Lung (tissue), 11 donors: ENCODE measurements at regions not wholly inside any gene's neighbourhood (a gene's known extent, or its start where the extent isn't known, plus 50 kb on each side); places are given as distances from the start of the nearest gene placed in this dataset.

Source experiments
- ATAC-seq: fragments of 200-7000 bp; cut with Tn5 transposase; one replicate; pipeline ENCODE4 v1.9.1; 2020; ENCODE audit warnings: moderate number of reproducible peaks; ENCODE audit not compliant: insufficient read depth, low FRiP score
- DNase-seq, 3 donors: peaks; one replicate each; pipeline ENCODE4 v3.0.0-alpha.2; 2013 to 2017
- H3K27ac ChIP-seq, 2 donors: one replicate each; pipeline ENCODE4 v1.5.1; 2013; ENCODE audit warnings: mild to moderate bottlenecking in 2 of 2, moderate library complexity in 2 of 2, control low read depth in 1 of 2, inconsistent platforms in 1 of 2, low read depth in 1 of 2, low read length in 1 of 2
- H3K27me3 ChIP-seq, 3 donors: one replicate each; pipeline ENCODE4 v1.5.1; 2013; ENCODE audit warnings: low read length in 2 of 3; ENCODE audit not compliant: control insufficient read depth in 3 of 3, insufficient read depth in 3 of 3
- H3K36me3 ChIP-seq, 4 donors: one replicate each; pipeline ENCODE4 v1.5.1; 2013; ENCODE audit warnings: low read length in 4 of 4, mild to moderate bottlenecking in 1 of 4, moderate library complexity in 1 of 4; ENCODE audit not compliant: control insufficient read depth in 4 of 4, insufficient read depth in 4 of 4
- H3K4me1 ChIP-seq, 5 donors: one replicate each; pipeline ENCODE4 v1.5.1; 2013; ENCODE audit warnings: low read length in 5 of 5, mild to moderate bottlenecking in 2 of 5, moderate library complexity in 1 of 5; ENCODE audit not compliant: control insufficient read depth in 5 of 5, insufficient read depth in 5 of 5
- H3K4me3 ChIP-seq: one replicate; pipeline ENCODE4 v1.5.1; 2013; ENCODE audit warnings: mild to moderate bottlenecking, control low read depth, moderate library complexity
- H3K9ac ChIP-seq, 2 donors: one replicate each; pipeline ENCODE4 v1.5.1; 2013; ENCODE audit warnings: low read length in 2 of 2, control low read depth in 1 of 2; ENCODE audit not compliant: insufficient read depth in 1 of 2
- H3K9me3 ChIP-seq, 4 donors: one replicate each; pipeline ENCODE4 v1.5.1; 2013; ENCODE audit warnings: low read length in 3 of 4, mild to moderate bottlenecking in 1 of 4, moderate library complexity in 1 of 4; ENCODE audit not compliant: control insufficient read depth in 4 of 4, insufficient read depth in 3 of 4
- WGBS, 2 donors: extraction: QIAGEN DNeasy Blood & Tissue Kit; methylation state at CpG; one replicate each; pipeline ENCODE4 v1.1.7; 2013; 5-methylcytosine and 5-hydroxymethylcytosine counted together
- TF ChIP-seq, protein P1 (sequence below): IDR thresholded peaks from 2 replicates; pipeline ENCODE4 v1.5.1; 2012; ENCODE audit warnings: mild to moderate bottlenecking; ENCODE audit errors: control extremely low read depth, extremely low read depth
- donor health status: control.
- donor health status: control.
- donor health status: Bipolar disorder and iron deficiency.
- donor health status: healthy.
- donor health status: DM: yes; HTN: yes; CAD: no.

DNA sequence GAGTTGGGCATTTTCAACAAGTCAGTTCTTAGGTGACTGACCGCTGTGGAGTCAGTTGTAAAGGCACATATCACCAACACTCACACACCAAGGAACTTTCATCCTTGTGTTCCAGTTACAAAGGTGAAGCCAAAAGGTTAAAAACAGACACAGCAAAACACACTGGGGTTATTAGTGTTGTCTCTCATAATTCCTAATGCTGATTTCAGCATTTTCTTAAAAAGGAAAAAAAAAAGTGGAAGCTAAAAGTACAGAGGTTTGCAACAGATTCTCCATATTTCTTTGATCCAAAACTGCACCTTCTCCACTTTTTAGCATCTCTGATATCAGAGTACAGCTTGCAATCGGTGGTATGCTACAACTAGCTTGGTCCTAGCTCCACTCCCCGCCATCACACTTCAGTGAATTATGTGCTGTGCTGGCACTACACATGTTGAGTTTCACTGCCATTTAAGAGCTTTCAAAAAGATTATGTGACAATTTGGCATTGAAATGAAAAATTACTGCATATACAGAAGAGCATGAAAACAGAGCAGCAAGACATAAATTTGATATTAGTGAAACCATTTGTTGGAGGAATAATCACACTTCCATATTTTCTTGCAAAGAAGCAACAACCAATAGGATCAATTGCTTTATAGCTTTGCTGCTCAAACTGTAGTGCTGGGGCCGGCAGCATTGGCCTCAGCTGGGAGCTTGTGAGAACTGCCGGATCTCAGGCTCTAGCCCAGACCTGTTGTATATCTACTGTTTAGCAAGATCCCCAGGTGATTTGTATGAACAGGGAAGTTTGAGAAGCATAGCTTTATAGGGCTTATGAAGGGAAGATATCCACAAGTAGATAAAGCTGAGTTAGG, 62.3 kb upstream of the DAPL1 start:
- Histone ChIP-seq H3K9ac (no peak overlapping the region), H3K4me3 (no peak overlapping the region), H3K27ac (no peak overlapping the region), H3K9me3 (peaks cover 0 to 2% (median 0%) of the 10 kb centered on the region in 4 donors), H3K4me1 (peaks cover 0 to 28% (median 3%) of the 10 kb centered on the region in 5 donors), H3K27me3 (no peaks in the 10 kb centered on the region), H3K36me3 (no peaks in the 10 kb centered on the region)
- no peak for ATAC-seq
- 78 to 82% methylated on average over 5 of the region's 5 CpGs for WGBS, 2 donors
- DNase-seq, result peak in 2 of 3 donors; percentile 59 to 67
- TF ChIP-seq, protein P1, sequence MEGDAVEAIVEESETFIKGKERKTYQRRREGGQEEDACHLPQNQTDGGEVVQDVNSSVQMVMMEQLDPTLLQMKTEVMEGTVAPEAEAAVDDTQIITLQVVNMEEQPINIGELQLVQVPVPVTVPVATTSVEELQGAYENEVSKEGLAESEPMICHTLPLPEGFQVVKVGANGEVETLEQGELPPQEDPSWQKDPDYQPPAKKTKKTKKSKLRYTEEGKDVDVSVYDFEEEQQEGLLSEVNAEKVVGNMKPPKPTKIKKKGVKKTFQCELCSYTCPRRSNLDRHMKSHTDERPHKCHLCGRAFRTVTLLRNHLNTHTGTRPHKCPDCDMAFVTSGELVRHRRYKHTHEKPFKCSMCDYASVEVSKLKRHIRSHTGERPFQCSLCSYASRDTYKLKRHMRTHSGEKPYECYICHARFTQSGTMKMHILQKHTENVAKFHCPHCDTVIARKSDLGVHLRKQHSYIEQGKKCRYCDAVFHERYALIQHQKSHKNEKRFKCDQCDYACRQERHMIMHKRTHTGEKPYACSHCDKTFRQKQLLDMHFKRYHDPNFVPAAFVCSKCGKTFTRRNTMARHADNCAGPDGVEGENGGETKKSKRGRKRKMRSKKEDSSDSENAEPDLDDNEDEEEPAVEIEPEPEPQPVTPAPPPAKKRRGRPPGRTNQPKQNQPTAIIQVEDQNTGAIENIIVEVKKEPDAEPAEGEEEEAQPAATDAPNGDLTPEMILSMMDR, result no peak

DNA sequence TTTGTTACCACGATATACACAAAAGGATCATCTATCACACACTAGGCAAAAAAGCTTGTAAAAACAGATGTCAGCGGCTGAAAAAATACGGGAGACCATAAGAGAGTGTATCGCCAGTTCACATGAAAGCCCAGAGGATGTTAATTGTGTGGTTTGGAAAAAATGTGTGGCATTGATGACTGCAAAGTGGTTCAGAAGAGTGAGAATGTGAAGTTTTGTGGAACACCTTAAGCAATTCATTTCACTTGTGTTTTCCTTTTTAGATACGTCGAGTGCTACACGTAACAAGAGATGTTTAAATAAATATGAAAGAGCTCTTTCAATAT, 61.7 kb upstream of the DAPL1 start:
- WGBS, 2 donors, result 63 to 71% methylated on average over 7 of the region's 7 CpGs
- TF ChIP-seq, protein P1, result no peak
- no peak for ATAC-seq

DNA sequence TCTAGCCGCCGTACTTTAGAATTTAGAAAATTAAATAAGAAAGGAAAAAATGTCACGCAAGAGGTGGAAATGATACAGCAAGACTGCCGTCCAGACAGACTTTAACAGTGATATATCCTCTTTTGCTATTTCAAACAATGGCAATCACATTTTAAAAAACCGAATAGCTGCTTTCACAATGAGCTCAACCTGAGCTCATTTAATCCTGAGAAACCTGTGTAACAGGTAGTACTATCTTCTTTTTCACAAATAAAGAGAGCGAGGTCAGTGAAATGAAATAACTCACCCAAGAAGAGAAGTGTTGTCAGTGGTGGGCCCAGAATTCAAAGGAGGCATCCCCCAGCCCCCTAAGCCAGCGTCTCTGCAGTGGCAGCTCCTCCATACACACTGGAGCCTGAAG, 60.7 kb upstream of the DAPL1 start:
- TF ChIP-seq, protein P1, result no peak
- H3K27me3 ChIP-seq, result no peaks in the 10 kb centered on the region
- H3K36me3 ChIP-seq, result no peaks in the 10 kb centered on the region
- H3K9ac ChIP-seq, result no peak overlapping the region
- H3K27ac ChIP-seq, result no peak overlapping the region
- ATAC-seq (no peak), DNase-seq (no peak)
- WGBS, 2 donors, result 88 to 90% methylated on average over 7 of the region's 7 CpGs
- H3K4me1 ChIP-seq, result peaks cover 0 to 29% (median 3%) of the 10 kb centered on the region in 5 donors
- H3K4me3 ChIP-seq, result no peak overlapping the region
- H3K9me3 ChIP-seq, result peaks cover 0 to 2% (median 0%) of the 10 kb centered on the region in 4 donors

More for the DNA sequence above, 61.7 kb upstream of the DAPL1 start:
- Histone ChIP-seq H3K27ac (no peak overlapping the region), H3K9me3 (peaks cover 0 to 2% (median 0%) of the 10 kb centered on the region in 4 donors), H3K9ac (no peak overlapping the region), H3K36me3 (no peaks in the 10 kb centered on the region), H3K27me3 (no peaks in the 10 kb centered on the region), H3K4me1 (peaks cover 0 to 29% (median 3%) of the 10 kb centered on the region in 5 donors), H3K4me3 (no peak overlapping the region)
- no peak for DNase-seq
